GM19025 (cell line): ENCODE measurements at regions not wholly inside any gene's neighbourhood (a gene's known extent, or its start where the extent isn't known, plus 50 kb on each side); places are given as distances from the start of the nearest gene placed in this dataset.

Experiments used
- ATAC-seq: cut with Tn5 transposase; IDR thresholded peaks from one replicate; pipeline ENCODE4 v1.9.1; 2021; ENCODE audit warnings: mild to moderate bottlenecking, low read depth, moderate library complexity; ENCODE audit not compliant: unreplicated experiment

DNA sequence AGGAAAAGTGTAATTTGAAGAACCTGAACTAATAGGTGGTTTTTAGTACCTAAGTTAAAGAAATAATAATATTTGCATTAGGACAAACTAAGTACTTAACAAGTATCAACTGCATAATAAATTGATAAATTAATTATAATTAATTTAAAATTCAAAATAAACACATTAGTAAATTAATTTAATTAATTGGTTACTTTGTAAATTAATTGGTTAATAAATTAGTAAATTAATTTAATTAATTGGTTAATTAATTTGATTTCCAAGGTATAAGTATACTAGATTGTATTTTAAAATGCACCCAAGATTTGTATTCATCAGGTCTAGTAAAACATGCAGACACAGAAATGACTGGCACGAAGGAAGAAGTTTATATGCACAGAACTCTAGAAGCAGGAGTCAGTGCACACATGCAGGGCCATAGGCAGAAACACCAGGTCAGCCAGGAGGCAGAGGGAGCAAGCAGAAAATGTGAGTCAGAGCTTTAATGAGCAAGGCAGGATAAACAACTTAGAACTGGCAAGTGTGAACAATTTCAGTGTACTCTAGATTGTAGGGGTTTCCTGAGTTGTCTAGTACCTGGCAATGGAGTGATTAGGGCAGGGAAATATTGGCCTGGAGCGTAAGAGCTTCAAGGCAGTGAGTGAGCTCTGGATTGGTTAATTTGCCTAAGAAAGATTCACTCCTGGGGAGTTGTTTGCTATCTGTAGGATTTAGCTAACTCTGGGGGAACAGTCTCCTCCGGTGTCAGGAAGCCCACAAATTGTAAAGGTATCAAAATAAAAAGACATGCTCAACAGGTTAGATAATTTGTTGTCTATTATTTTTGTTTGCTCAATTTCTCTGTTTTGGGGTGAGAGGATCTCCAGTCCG, 665.7 kb downstream of the MRPL39 start:
- ATAC-seq: no peak

DNA sequence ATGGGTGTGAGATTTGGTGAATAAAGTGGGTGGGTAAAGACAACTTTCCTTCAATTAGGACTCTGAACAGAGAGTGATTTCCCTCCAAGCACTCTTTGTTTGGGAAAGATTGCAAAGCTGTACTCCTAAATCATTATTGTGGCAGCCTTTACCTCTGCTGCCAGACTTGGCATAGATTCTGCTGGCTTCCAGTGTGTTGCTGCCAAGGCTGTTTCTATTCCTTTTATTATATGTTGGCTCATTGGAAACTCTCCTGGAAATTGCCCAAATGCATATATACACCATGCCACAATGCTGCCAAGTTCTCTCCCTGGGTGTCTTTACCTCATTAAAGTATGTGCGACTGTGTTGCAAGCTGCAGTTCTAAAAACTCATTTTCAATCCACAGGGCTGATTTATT, 668.0 kb downstream of the MRPL39 start:
- no peak for ATAC-seq

DNA sequence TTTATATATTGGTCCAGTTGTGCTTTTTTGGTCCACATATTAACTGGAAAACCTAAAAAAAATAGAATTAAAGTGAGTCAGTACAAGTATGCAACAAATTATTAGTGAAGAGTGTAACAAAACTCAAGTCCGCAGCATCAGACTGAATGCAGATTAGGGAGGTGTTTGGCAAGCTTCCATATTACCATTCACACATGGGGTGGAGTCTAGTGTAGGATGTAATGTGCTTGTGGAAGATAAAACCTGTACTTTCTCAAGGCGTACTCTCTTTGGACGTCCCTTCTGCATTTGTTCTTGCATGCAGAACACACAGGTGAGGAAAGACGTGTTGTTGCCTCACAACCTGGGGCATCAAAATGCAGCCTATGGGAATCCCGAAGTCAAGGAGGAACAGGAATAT, 668.7 kb downstream of the MRPL39 start:
- no peak for ATAC-seq

DNA sequence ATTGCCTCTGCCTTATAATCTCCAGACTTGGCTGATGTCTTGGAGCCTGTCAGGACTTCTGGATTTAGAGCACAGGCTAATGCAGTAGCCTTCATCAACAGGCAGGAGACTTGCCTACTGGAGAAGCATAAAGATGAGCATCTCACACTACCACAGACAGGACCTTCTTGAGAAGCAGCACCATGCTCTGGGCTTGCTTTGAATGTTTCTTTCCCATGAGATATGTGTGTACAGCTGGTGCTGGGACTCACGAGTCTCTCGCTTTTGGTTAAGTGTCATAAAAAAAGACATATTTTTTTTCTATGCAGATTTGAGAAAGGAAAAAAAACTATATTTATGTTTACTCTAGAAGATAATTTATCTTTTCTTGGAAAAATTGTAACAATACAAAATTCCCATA, 671.3 kb downstream of the MRPL39 start:
- ATAC-seq: no peak

DNA sequence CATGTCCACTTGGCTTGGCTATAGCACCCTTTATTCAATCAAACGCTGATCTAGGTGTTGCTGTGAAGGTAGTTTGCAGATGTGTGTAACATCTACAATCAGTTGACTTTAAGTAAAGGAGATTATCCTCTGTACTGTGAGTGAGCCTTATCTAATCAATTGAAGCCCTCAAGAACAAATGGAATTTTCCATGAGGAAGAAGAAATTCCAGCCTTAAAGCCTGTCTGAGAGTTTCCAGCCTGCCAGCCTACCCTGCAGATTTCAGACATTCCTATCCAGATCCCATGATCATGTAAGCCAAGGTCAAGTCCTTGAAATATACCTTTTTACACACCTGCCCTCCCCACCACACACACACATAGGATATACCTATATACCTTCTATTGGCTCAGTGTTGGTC, 696.7 kb downstream of the MRPL39 start:
- ATAC-seq: no peak

DNA sequence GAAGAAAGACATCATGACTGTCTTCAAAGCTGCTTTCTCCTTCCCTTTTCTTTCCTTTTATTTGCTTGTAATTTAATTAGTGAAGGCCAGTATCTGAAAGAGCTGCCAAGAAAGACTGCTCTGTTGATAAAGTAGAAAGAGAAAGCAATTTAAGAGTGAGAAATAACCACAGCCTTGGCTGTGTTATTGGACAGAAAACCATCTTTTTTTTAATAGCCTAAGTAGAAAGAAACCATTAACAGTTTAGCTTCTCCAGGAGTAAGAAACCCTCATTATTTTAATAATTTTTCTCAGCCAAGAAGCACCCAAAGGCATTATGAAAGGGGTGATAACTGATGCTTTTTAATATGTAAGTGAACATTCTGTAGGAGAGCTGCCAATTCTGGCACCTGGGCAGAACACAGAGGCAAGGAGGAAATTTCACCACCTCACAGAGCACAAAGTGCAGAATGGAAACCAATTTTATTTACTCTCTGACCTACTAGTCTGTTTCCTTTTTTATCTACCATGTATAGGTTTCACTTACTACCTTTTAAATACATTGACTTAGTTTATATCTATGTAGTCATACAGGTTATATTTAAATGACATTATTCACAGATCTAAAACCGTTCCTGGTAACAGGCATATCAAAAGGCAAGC, 703.2 kb downstream of the MRPL39 start:
- ATAC-seq: peak; percentile 56

DNA sequence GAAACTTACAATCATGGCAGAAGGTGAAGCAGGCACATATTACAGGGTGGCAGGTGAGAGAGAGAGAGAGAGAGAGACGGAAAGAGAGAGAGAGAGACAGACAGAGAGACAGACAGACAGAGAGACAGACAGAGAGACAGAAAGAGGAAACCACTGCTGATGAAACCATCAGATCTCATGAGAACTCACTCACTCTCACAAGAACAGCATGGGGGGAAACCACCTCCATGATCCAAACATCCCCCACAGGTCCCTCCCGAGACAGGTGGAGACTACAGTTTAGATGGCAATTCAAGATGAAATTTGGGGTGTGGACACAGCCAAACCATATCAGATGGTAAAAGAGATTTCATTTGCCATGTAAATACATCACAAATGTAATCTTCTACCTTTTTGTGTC, 708.1 kb downstream of the MRPL39 start:
- peak; percentile 70 for ATAC-seq

DNA sequence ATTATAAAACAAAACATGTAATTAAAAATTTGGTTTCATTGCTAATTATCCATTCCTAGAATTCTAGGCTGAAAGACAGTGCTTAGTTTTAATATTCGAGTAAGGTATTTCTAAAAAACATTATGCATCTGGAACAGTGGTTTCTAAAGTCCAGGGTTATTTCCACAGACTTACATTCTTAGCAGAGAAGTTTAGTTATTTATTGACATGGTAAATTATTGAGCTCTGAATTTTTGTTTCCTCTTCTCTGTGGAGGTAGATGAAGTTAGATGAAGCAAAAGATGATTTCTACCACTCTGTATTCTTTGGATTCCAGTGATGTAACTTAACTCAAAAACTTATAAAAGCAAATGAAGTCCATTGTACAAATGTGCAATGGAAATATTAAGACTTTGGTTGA, 709.4 kb downstream of the MRPL39 start:
- no peak for ATAC-seq

DNA sequence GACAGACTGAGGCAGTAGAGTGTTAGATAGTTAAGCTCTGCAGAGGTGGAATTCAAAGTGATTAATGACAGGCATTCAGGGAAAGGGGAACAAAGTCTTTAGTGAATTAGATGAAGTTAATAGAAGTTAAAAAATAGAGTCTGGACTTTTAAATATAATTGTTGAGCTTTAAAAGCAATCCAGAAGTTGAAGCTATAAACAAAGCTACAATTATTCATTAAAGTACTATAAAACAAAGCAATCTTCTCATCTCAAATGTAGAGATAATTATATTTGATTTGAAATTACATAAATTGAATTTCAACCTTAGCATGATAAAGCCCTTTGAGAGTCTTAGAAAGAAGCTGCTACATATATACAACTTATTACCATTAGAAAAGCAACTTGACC, 710.6 kb downstream of the MRPL39 start:
- ATAC-seq: no peak

DNA sequence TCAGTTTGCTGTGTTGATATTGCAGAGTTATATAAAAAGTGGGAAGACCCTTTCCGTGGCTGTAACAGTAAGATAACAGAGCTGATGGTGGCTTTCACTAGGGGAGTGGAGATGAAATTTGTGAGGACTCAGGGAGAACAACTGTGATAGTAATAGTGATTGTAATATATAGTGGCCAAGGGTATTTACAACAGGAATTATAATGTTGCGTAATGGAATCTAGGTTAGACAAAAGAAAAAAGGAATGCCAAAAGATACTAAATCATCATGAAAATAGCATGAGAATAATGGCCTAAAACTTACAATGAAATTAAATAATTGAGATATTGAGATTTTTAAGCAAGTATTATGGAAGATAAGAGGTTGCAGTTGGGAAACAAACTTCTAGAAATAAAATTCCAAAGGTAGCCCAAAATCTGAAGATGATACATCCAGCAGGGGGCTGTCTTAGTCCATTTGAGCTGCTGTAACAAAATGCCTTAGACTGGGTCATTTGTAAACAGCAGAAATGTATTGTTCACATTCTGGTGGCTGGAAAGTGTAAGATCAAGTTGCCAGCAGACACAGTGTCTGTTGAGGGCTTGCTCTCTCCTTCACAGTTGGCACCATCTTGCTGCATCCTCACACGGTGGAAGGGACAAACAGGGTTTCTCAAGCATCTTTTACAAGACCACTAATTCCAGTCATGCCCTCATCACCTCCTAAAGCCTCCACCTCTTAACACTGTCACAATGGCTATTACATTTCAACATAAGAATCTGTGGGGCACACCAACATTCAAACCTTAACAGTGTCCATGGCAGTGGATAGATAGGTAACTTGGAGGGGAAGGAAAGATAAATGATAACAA, 711.2 kb downstream of the MRPL39 start:
- peak; percentile 45 for ATAC-seq

DNA sequence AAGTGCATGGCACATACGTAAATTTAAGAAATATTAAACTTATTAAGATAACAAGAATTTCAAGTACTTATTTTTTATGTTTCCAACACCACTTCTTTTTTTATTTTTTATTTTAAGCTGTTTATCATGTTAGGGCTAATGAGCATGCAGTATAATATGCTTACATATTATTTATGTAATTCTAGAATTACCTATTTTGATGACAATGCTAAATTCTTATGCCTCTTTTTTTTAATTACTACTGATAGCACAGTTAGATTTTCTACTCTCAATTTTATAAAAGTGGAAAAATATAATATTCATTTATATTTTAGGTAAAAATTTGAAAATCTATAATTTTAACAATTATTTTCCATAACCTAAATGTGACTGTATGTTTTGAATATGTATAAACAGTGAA, 713.0 kb downstream of the MRPL39 start:
- ATAC-seq: no peak

DNA sequence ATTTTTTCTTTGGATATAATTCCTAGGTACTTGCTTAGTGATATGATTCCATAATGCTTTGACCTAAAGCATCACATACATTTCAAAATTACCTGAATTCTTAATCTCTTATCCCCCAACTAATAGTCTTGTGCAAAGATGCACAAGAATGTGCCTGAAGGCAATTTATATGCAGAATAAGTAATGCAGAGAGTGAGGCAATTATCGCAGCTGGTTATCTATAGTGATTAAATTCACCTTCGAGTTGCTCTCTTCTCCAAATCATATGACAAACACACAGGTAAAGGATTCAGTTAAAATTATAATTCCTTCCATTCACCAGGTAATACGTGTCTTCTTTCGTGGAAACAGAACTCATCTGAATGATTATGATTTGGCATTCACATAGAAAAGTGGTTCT, 717.3 kb downstream of the MRPL39 start:
- no peak for ATAC-seq

DNA sequence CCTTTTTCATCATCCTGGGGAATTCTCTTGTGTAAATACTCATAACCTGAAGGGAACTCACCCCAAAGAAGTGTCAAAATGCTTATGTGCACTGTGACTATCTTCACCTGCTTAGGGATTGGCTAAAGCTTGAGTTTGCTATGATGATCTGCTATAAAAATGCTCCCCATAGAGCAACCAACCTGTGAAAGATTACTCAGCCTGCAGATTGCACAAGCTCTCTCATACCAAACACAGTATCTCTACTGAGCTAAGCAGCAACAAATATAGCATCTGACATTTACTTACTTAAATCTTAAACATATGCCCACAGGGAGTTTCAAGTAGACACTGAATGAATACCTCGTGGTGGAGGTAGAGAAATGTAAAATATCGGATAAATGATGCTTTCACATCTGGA, 725.8 kb downstream of the MRPL39 start:
- no peak for ATAC-seq

DNA sequence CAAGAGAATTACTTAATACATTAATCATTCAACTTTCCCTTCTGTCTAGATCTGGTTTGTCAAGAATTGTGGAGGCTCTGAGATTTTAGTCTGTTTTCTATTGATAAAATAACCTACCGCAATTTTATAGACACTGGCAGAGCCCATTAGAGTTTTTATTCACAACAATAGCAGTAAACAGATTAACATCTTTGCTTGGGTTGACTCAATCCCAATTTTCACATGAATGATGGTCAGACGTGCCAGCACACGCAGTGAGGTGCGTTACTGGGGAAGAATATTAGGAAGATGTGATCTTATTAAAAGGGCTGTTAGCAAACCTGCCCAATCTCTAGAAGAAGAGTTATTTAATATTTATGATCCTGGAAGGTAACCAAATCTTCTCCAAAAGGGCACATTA, 736.6 kb downstream of the MRPL39 start:
- no peak for ATAC-seq

DNA sequence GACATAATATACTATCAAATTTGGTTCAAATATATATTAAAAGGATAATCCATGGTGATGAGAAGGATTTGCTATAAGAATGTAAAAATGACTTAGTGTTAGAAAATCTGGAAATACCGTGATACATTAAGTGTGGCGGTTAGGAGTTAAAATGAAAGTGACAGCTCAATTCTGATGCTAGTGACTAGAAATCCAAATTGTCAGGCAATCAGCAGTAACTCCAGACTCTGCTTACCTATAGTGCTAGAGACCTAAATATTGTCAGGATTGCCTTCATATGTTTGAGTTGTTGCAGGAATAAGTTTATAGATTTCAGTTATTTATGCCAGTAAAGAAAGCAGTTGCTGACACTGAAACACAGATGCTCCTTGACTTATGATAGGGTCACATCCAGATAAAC, 737.4 kb downstream of the MRPL39 start:
- no peak for ATAC-seq

DNA sequence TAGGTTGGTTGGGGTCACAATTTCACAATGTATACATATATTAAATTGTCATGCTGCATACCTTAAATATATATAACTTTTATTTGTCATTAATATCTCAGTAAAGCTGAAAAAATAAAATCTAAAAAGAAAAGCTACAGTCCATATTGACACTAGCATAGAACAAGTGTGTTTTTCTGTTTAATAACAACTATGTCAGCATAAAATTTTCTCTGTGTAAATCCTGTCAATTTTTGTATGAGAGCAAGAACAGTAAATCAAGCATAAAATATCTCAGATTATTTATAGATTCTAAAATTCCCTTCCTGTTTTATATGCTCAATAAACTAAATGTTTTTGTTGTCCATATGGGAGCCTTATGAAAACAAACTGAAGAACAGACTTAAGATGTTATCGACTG, 739.2 kb downstream of the MRPL39 start:
- ATAC-seq: no peak

DNA sequence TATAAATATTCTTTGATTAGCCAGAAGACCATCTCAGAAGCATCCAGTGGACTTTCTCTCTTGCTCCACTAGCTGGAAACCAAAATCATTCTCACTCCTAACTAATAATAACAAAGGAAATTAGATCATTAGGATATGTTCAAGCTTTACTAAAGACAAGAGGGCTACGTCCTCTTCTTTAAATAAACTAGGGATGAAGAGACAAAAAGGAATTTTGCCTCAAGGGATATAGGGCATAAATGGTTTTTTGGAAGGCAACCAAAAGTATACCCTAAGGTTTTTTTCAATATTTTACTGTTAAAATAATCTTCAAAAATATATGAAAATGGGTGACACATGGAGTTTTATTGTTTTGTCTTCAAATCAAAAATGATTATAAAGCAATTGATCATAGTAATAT, 745.8 kb downstream of the MRPL39 start:
- ATAC-seq: no peak

DNA sequence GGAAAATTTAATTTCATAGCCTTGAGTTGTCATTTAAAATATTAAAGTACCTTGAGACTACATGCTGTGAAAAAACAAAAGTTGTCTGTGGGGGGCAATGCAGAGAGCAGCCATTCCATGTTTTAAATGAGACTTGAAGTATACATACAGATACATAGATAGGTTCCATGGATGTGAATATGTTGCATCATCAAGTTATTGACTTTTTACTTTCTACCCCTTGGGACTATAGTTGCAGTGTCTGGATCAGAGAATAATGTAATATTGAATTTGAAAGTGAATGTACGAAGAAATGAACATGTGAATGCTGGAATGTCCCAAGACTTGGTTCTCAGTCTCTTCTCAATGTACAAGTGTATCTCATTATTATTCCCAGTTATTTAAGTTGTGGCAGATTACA, 751.0 kb downstream of the MRPL39 start:
- no peak for ATAC-seq

DNA sequence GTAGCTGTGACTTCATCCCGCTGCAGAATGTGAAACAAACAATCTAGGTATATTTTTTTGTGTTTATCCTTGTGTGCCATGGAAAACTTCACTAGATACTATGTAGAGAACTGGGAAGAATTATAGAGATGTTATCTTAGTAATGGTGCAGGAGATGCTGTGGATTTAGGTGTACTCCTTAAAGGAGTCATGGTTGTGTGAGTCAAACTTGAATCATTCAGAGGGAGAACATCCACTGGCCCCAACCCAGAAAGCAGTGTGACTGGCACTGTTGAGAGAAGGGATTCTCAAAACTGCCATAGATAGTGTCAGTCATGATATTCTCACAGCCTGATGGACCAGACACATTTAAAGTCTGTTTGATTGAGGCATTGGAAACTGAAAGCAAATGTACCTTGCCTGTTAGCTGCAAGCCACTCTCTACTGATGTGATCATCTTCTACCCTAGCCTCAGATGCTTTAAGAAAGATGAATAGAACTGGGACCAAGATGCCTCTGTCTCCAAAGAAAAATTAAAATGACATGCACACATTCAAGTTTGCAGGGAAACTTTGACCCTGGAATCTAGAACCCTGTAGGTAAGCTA, 754.6 kb downstream of the MRPL39 start:
- no peak for ATAC-seq

DNA sequence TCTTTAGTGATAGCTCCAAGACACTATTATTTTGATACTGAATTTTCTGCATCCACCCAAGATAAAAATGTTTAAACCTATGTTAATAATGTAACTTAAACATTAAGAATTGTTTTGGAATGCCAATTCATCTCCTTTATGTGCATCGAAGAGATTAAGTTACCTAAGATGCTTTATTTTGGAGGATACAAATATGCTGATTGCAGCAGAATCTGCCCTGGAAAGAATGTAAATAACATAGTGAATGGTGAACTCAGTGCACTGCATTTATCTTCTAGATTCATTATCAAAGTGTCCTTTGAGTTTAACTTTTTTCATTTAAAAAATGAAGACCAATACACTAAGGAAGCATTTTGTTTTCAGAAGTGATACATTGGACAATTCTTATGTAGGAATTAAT, 757.2 kb downstream of the MRPL39 start:
- ATAC-seq: no peak

DNA sequence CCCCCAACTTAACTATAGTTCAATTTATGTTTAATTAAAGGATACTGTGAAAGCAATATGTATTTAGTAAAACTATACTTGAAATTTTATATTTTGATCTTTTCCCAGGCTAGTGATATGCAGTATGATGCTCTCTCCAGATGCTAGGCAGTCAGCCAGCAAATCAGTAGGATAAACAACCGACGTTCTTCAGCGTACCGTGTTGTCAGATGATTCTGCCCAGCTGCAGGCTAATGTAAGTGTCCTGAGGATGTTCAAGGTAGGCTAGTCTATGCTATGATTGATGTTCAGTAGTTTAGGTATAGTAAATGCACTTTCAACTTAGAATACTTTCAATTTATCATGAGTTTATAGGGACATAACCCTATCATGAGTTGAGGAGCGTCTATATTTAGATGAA, 762.6 kb downstream of the MRPL39 start:
- no peak for ATAC-seq
